Keratinocyte (primary cell): ENCODE measurements at regions not wholly inside any gene's neighbourhood (a gene's known extent, or its start where the extent isn't known, plus 50 kb on each side); places are given as distances from the start of the nearest gene placed in this dataset.

ENCODE experiments used
- CTCF ChIP-seq, 3 experiments: IDR thresholded peaks in 1 of 3; conservative IDR thresholded peaks in 1 of 3; optimal IDR thresholded peaks in 1 of 3; 2 replicates in 2 of 3; 3 replicates in 1 of 3; pipeline versions ENCODE3 to v1.5.1; 2011; ENCODE audit warnings: low read length in 3 of 3, mild to moderate bottlenecking in 3 of 3, moderate library complexity in 2 of 3, control low read depth in 1 of 3, inconsistent platforms in 1 of 3; ENCODE audit not compliant: insufficient read depth in 2 of 3; ENCODE audit errors: extremely low read depth in 1 of 3
- EZH2 ChIP-seq: IDR thresholded peaks from one replicate; pipeline ENCODE4 v1.6.1; 2012; ENCODE audit warnings: inconsistent platforms, mild to moderate bottlenecking, low read length, moderate library complexity

GRCh38 chr13:63425131-63425530, 2009.5 kb upstream of the PCDH20 start:
- TF ChIP-seq CTCF (optimal IDR thresholded peaks at IDR 0.05 in 1 of 3, IDR thresholded peaks at IDR 0.05 in 1 of 3, conservative IDR thresholded peaks at IDR 0.05 in 1 of 3; ENCODE audit: extremely low read depth in 1 of 3, insufficient read depth in 2 of 3, low read length in 3 of 3) (no peak), EZH2 (no peak)
